ENCODE measurements at regions not wholly inside any gene's neighbourhood (a gene's known extent, or its start where the extent isn't known, plus 50 kb on each side); places are given as distances from the start of the nearest gene placed in this dataset.

- H3F3A ChIP-seq (ENCODE audit: insufficient read depth, low read length), result no peaks in the 10 kb centered on the region
- H2AFZ ChIP-seq (ENCODE audit: low read length), result no peak overlapping the region
- no peak overlapping the region for H3K4me3 ChIP-seq (ENCODE audit: low read depth, low read length, poor library complexity, severe bottlenecking)
- H3K9me2 ChIP-seq (ENCODE audit: low read depth, low read length), result no peaks in the 10 kb centered on the region
- no peaks in the 10 kb centered on the region for H3K36me3 ChIP-seq (ENCODE audit: insufficient read depth, low read length)
- TF ChIP-seq EZH2 (IDR thresholded peaks at IDR 0.05; ENCODE audit: borderline replicate concordance, low read length) (no peak), CTCF (IDR thresholded peaks at IDR 0.05; ENCODE audit: low read length) (no peak)
- no peaks in the 10 kb centered on the region for H3K27me3 ChIP-seq (ENCODE audit: insufficient read depth, low read length)
- no peaks in the 10 kb centered on the region for H4K20me1 ChIP-seq (ENCODE audit: insufficient read depth, low read length)
- no peak overlapping the region for H3K27ac ChIP-seq (ENCODE audit: low read depth, low read length, poor library complexity, severe bottlenecking)
- H3K9me3 ChIP-seq (ENCODE audit: low read length), result no peaks in the 10 kb centered on the region
- no peaks in the 10 kb centered on the region for H3K79me2 ChIP-seq (ENCODE audit: insufficient read depth, low read length)
- no peaks in the 10 kb centered on the region for H3K4me1 ChIP-seq (ENCODE audit: insufficient read depth, low read length, severe bottlenecking)
- H3K9ac ChIP-seq (ENCODE audit: low read length), result no peak overlapping the region
- H3K4me2 ChIP-seq (ENCODE audit: low read length), result no peak overlapping the region
These were observed 188.4 kb upstream of the SYNPR start for GRCh38 chr3:63089751-63090132.

- TF ChIP-seq CTCF (IDR thresholded peaks at IDR 0.05; ENCODE audit: low read length) (no peak), EZH2 (IDR thresholded peaks at IDR 0.05; ENCODE audit: borderline replicate concordance, low read length) (no peak)
- no peaks in the 10 kb centered on the region for H3K36me3 ChIP-seq (ENCODE audit: insufficient read depth, low read length)
These were observed 187.5 kb upstream of the SYNPR start for GRCh38 chr3:63090656-63091055.

GRCh38 chr3:63092515-63092914, 185.6 kb upstream of the SYNPR start:
- Histone ChIP-seq H3F3A (ENCODE audit: insufficient read depth, low read length) (no peaks in the 10 kb centered on the region), H3K36me3 (ENCODE audit: insufficient read depth, low read length) (no peaks in the 10 kb centered on the region), H3K9me2 (ENCODE audit: low read depth, low read length) (no peaks in the 10 kb centered on the region), H3K9me3 (ENCODE audit: low read length) (no peaks in the 10 kb centered on the region), H3K4me2 (ENCODE audit: low read length) (no peak overlapping the region), H3K9ac (ENCODE audit: low read length) (no peak overlapping the region), H3K4me1 (ENCODE audit: insufficient read depth, low read length, severe bottlenecking) (no peaks in the 10 kb centered on the region), H3K4me3 (ENCODE audit: low read depth, low read length, poor library complexity, severe bottlenecking) (no peak overlapping the region), H3K27ac (ENCODE audit: low read depth, low read length, poor library complexity, severe bottlenecking) (no peak overlapping the region), H3K27me3 (ENCODE audit: insufficient read depth, low read length) (no peaks in the 10 kb centered on the region), H2AFZ (ENCODE audit: low read length) (no peak overlapping the region), H4K20me1 (ENCODE audit: insufficient read depth, low read length) (no peaks in the 10 kb centered on the region), H3K79me2 (ENCODE audit: insufficient read depth, low read length) (no peaks in the 10 kb centered on the region)
- TF ChIP-seq CTCF (IDR thresholded peaks at IDR 0.05; ENCODE audit: low read length), result no peak
- TF ChIP-seq EZH2 (IDR thresholded peaks at IDR 0.05; ENCODE audit: borderline replicate concordance, low read length), result no peak

More at GRCh38 chr3:63090656-63091055, 187.5 kb upstream of the SYNPR start:
- no peaks in the 10 kb centered on the region for H4K20me1 ChIP-seq (ENCODE audit: insufficient read depth, low read length)
- no peaks in the 10 kb centered on the region for H3F3A ChIP-seq (ENCODE audit: insufficient read depth, low read length)
- no peaks in the 10 kb centered on the region for H3K27me3 ChIP-seq (ENCODE audit: insufficient read depth, low read length)
- H3K4me3 ChIP-seq (ENCODE audit: low read depth, low read length, poor library complexity, severe bottlenecking), result no peak overlapping the region
- no peak overlapping the region for H2AFZ ChIP-seq (ENCODE audit: low read length)
- H3K27ac ChIP-seq (ENCODE audit: low read depth, low read length, poor library complexity, severe bottlenecking), result no peak overlapping the region
- H3K9ac ChIP-seq (ENCODE audit: low read length), result no peak overlapping the region
- no peaks in the 10 kb centered on the region for H3K9me3 ChIP-seq (ENCODE audit: low read length)
- no peak overlapping the region for H3K4me2 ChIP-seq (ENCODE audit: low read length)
- H3K9me2 ChIP-seq (ENCODE audit: low read depth, low read length), result no peaks in the 10 kb centered on the region
- no peaks in the 10 kb centered on the region for H3K79me2 ChIP-seq (ENCODE audit: insufficient read depth, low read length)
- H3K4me1 ChIP-seq (ENCODE audit: insufficient read depth, low read length, severe bottlenecking), result no peaks in the 10 kb centered on the region
